ENCODE measurements at regions not wholly inside any gene's neighbourhood (a gene's known extent, or its start where the extent isn't known, plus 50 kb on each side); places are given as distances from the start of the nearest gene placed in this dataset.

GRCh38 chr2:128380961-128381938, 62.6 kb upstream of the HS6ST1 start:
- no peak for DNase-seq

DNA sequence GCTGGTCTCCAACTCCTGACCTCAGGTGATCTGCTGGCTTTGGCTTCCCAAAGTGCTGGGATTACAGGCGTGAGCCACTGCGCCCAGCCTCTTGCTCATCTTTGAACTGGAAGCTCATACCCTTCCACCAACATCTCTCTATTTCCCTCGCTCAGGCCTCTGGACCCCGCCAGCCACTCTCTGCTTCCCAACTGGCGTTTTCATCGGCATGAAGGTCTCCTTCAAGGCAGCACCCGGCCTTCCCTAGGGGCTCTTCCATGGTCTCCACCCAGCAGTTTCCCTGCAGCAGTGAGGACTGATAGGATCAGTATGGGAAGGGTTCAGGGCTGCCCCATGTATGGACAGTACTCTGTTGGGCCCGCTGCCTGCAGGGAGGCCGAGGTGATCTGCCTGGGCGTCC, 65.8 kb upstream of the HS6ST1 start:
- DNase-seq: no peak

- no peak for DNase-seq
Observed at GRCh38 chr2:128384956-128385355, 66.3 kb upstream of the HS6ST1 start.

- no peak for DNase-seq
Observed at GRCh38 chr2:128385365-128385764, 66.7 kb upstream of the HS6ST1 start.

- DNase-seq: no peak
Observed at GRCh38 chr2:128386066-128386465, 67.4 kb upstream of the HS6ST1 start.

GRCh38 chr2:128388499-128388941, 69.9 kb upstream of the HS6ST1 start:
- no peak for DNase-seq

DNA sequence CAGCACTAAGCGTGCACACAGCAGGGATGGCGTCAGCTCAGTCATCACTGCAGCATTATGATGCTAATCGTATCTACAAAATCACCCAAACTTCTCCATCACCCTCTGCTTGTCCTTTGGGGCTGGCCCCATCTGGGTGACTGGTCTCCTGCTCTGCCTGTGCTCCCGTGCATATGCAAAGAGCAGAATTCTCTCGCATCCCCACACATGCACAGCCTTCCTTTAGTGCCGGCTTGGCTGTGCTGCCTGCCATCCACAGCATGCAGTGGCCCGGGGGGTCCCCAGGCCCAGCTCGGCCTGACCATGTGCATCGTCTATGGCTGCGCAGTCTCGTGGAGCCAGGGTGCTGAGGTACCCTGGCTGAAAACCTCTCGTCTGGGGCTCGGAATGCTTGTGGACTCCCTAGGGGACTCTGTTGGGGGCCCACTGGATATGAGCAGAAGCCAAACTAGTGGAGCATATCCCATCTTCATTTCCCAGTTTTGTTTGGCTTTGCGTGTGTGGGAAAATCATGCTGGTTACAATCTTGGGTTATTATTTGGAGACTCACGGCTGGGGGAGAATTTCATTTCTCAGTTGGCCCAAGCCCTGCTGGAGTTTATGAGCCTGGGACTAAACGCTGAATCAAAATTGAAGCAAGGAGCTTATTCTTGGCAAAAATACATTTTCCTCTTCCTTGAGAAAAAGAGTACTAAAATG, 70.9 kb upstream of the HS6ST1 start:
- no peak for DNase-seq

GRCh38 chr2:128390256-128390990, 71.8 kb upstream of the HS6ST1 start:
- DNase-seq: no peak

DNA sequence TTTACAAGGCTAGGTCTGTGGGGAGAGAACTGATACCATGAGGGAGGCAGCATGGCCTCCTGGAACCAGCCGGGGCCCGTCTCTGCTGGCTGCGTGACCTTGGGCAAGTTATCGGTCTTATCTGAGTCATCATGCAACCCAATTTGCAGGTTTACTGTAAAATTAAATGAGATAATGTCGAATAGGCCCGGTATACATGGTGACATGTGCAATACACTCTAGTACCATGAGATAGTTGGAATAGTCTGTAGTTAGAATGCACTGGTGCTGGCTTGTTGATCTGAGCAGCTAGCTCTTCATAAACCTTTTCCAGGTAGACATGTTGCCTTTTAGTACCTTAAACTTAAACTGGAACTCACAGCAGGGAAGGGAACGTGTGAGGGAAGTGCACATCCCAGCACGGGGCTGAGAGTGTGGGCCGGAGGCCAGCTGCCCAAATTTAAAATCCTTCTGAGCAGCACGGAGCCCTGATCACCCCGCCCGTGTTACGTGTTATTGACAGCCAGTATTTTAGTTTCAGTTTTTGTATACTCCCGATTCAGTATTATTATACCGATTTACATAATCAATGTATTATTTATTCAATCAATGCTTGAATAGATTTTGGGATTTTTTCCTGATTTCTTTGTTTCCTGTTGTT, 72.4 kb upstream of the HS6ST1 start:
- no peak for DNase-seq

DNA sequence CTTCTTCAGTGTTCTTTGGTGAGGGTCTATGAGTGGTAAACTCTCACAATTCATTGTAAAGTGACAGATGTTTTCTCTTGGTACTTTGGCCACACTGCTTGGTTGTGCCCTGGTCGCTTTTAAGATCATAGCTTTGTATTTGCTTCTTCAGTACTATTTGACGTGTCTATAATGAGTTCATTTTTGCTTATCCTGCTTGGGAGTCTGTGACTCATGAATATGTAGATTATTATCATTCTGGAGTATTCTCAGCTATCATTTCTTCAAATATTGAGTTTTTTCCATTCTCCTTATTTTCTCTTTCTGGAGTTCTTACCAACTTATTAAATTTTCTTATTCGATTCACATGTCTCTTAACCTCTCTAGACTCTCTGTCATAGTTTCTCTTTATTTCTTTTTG, 73.0 kb upstream of the HS6ST1 start:
- DNase-seq: no peak

GRCh38 chr2:128392207-128392606, 73.5 kb upstream of the HS6ST1 start:
- DNase-seq: no peak

- no peak for DNase-seq
Observed at GRCh38 chr2:128394007-128394730, 75.5 kb upstream of the HS6ST1 start.

DNA sequence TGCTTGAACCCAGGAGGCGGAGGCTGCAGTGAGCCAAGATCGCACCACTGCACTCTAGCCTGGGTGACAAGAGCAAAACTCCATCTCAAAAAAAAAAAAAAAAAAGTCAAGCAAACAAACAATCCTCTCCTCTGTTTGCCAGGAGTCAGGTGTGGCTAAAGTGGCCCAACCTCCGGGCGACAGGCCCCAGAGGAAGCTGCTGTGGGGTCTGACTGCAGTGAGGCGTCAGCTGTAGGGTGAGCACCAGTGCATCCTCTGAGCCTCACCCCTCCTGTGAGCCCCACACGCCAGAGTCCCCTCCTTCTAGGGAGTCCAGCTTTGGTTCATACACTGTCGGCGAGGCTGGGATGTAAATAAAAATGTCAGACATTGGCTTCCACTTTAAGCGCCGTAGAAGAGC, 76.5 kb upstream of the HS6ST1 start:
- DNase-seq: no peak

GRCh38 chr2:128395640-128396499, 77.2 kb upstream of the HS6ST1 start:
- DNase-seq: no peak

- no peak for DNase-seq
Observed at GRCh38 chr2:128396500-128396891, 77.8 kb upstream of the HS6ST1 start.

GRCh38 chr2:128396946-128397345, 78.3 kb upstream of the HS6ST1 start:
- DNase-seq: no peak

DNA sequence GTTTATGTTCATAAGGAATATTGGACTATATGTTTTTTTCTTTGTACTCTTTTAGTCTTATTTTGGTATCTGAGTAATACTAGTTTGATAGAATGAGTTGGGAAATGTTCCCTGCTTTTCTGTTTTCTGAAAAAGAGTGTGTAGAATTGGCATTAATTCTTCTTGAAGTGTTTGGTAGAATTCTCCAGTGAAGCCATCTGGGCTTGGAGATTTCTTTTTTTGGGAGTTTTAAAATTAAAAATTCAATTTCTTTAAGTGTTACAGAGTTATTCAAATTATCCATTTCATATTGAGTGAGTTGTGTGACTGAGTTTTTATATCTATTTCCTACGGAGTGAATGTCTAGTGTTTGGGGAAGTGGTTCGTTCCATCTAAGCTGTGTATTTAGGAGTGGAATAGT, 80.6 kb upstream of the HS6ST1 start:
- DNase-seq: no peak

- no peak for DNase-seq
Observed at GRCh38 chr2:128399690-128400291, 81.1 kb upstream of the HS6ST1 start.

- no peak for DNase-seq
Observed at GRCh38 chr2:128401680-128402079, 83.0 kb upstream of the HS6ST1 start.

GRCh38 chr2:128402911-128403670, 84.4 kb upstream of the HS6ST1 start:
- DNase-seq: no peak

All from activated gamma-delta T cell treated with Interleukin-2 at 50 U/mL for 16 hours (primary cell).